Neural progenitor cell (in vitro differentiated cells): ENCODE measurements at regions not wholly inside any gene's neighbourhood (a gene's known extent, or its start where the extent isn't known, plus 50 kb on each side); places are given as distances from the start of the nearest gene placed in this dataset.

Experiments
- EZH2 ChIP-seq: fragments of 200-600 bp; sonication (generic); IDR thresholded peaks from 2 replicates; pipeline ENCODE4 v1.6.1; 2017; ENCODE audit warnings: antibody characterized with exemption, mild to moderate bottlenecking, moderate library complexity
- EZH2phosphoT487 ChIP-seq: fragments of 200-600 bp; sonication (generic); IDR thresholded peaks from 2 replicates; pipeline ENCODE4 v1.6.1; 2017; ENCODE audit warnings: antibody characterized with exemption
- TF ChIP-seq, protein P1 (sequence below): fragments of 200-600 bp; sonication (generic); IDR thresholded peaks from 2 replicates; pipeline ENCODE4 v1.5.1; 2017; ENCODE audit warnings: antibody characterized with exemption, mild to moderate bottlenecking

DNA sequence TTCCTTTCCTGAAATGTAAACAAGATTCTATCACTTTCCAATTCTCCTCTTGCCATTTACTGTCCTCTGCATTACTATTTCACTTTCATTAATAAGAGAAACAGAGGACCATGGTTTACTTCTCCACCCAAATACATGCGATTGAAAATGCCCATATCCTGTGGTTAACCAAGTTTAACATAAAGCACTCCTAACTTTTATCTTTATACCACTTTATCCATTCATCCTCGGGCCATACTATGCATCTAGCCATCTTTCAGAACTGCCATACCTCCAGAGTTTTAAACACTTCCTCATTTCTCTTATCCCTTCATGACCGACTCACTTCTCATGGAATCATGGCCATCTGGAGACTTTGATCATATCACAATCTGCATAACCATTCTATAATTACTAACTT lies 1182.3 kb downstream of the CNTNAP5 start:
- TF ChIP-seq, protein P1, sequence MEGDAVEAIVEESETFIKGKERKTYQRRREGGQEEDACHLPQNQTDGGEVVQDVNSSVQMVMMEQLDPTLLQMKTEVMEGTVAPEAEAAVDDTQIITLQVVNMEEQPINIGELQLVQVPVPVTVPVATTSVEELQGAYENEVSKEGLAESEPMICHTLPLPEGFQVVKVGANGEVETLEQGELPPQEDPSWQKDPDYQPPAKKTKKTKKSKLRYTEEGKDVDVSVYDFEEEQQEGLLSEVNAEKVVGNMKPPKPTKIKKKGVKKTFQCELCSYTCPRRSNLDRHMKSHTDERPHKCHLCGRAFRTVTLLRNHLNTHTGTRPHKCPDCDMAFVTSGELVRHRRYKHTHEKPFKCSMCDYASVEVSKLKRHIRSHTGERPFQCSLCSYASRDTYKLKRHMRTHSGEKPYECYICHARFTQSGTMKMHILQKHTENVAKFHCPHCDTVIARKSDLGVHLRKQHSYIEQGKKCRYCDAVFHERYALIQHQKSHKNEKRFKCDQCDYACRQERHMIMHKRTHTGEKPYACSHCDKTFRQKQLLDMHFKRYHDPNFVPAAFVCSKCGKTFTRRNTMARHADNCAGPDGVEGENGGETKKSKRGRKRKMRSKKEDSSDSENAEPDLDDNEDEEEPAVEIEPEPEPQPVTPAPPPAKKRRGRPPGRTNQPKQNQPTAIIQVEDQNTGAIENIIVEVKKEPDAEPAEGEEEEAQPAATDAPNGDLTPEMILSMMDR: no peak
- no peak for TF ChIP-seq EZH2phosphoT487
- TF ChIP-seq EZH2: no peak
